ENCODE measurements at regions not wholly inside any gene's neighbourhood (a gene's known extent, or its start where the extent isn't known, plus 50 kb on each side); places are given as distances from the start of the nearest gene placed in this dataset.

- TF ChIP-seq, protein P1, sequence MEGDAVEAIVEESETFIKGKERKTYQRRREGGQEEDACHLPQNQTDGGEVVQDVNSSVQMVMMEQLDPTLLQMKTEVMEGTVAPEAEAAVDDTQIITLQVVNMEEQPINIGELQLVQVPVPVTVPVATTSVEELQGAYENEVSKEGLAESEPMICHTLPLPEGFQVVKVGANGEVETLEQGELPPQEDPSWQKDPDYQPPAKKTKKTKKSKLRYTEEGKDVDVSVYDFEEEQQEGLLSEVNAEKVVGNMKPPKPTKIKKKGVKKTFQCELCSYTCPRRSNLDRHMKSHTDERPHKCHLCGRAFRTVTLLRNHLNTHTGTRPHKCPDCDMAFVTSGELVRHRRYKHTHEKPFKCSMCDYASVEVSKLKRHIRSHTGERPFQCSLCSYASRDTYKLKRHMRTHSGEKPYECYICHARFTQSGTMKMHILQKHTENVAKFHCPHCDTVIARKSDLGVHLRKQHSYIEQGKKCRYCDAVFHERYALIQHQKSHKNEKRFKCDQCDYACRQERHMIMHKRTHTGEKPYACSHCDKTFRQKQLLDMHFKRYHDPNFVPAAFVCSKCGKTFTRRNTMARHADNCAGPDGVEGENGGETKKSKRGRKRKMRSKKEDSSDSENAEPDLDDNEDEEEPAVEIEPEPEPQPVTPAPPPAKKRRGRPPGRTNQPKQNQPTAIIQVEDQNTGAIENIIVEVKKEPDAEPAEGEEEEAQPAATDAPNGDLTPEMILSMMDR (IDR thresholded peaks at IDR 0.05): no peak
- no peak for TF ChIP-seq EZH2 (IDR thresholded peaks at IDR 0.05; ENCODE audit: borderline replicate concordance, insufficient read depth, low read depth, low read length, poor library complexity, severe bottlenecking)
Observed at GRCh38 chr12:4001031-4001430, 127.8 kb upstream of the PARP11 start.
